Natural killer cell (primary cell): ENCODE measurements at regions not wholly inside any gene's neighbourhood (a gene's known extent, or its start where the extent isn't known, plus 50 kb on each side); places are given as distances from the start of the nearest gene placed in this dataset.

Experiments
- ATAC-seq, 3 donors: fragments of 150-1000 bp in 2 of 3; fragments of 200-7000 bp in 1 of 3; cut with Tn5 transposase; 1 replicate in 1 of 3; 2 replicates in 2 of 3; pipeline ENCODE4 v1.10.0; 2021; ENCODE audit warnings: mild to moderate bottlenecking in 2 of 3, moderate library complexity in 2 of 3
- DNase-seq, 2 donors: peaks; one replicate each; pipeline versions ENCODE4 v3.0.0 to v3.0.0-alpha.2; 2013 to 2021; ENCODE audit warnings: mixed read lengths in 1 of 2
- H3K27ac ChIP-seq: one replicate; pipeline ENCODE4 v1.5.1; 2013; ENCODE audit warnings: mild to moderate bottlenecking, low read length
- H3K27me3 ChIP-seq: one replicate; pipeline ENCODE4 v1.6.1; 2013; ENCODE audit warnings: low read length; ENCODE audit not compliant: control insufficient read depth, insufficient read depth
- H3K36me3 ChIP-seq: one replicate; pipeline ENCODE4 v1.6.1; 2013; ENCODE audit warnings: low read length; ENCODE audit not compliant: control insufficient read depth, insufficient read depth
- H3K4me1 ChIP-seq: one replicate; pipeline ENCODE4 v1.6.1; 2013; ENCODE audit warnings: low read length; ENCODE audit not compliant: control insufficient read depth, insufficient read depth
- H3K4me3 ChIP-seq: one replicate; pipeline ENCODE4 v1.5.1; 2013; ENCODE audit warnings: low read length
- H3K9me3 ChIP-seq: one replicate; pipeline ENCODE4 v1.6.1; 2013; ENCODE audit warnings: low read length; ENCODE audit not compliant: control insufficient read depth, insufficient read depth
- H3K27ac Mint-ChIP-seq, 2 donors: one replicate each; pipeline ENCODE4 v1.8.0; 2022; ENCODE audit warnings: mild to moderate bottlenecking in 2 of 2, mixed read lengths in 2 of 2, moderate library complexity in 1 of 2
- H3K27me3 Mint-ChIP-seq, 2 donors: one replicate each; pipeline ENCODE4 v1.8.0; 2022; ENCODE audit warnings: low read depth in 2 of 2, mixed read lengths in 2 of 2
- H3K36me3 Mint-ChIP-seq: one replicate; pipeline ENCODE4 v1.8.0; 2022; ENCODE audit warnings: mixed read lengths
- H3K4me1 Mint-ChIP-seq, 2 donors: one replicate each; pipeline ENCODE4 v1.8.0; 2022; ENCODE audit warnings: mixed read lengths in 2 of 2
- H3K4me3 Mint-ChIP-seq: one replicate; pipeline ENCODE4 v1.8.0; 2022; ENCODE audit warnings: mild to moderate bottlenecking, moderate library complexity, mixed read lengths
- H3K9me3 Mint-ChIP-seq, 2 donors: one replicate each; pipeline ENCODE4 v1.8.0; 2022; ENCODE audit warnings: mixed read lengths in 2 of 2
- CTCF ChIP-seq: fragments of 200-600 bp; IDR thresholded peaks from one replicate; pipeline ENCODE4 v1.8.0; 2022; ENCODE audit warnings: antibody characterized with exemption
- WGBS: methylation state at CpG from one replicate; pipeline ENCODE4 v1.1.7; 2013; ENCODE audit warnings: missing lambda C conversion rate; ENCODE audit not compliant: insufficient coverage; 5-methylcytosine and 5-hydroxymethylcytosine counted together
- intact Hi-C: fragments of 100-400 bp; cut with micrococcal nuclease; formaldehyde crosslinking; loops from one replicate; pipeline ENCODE4 v1.14.2; 2022

- H3K9me3 Mint-ChIP-seq = no peaks in the 10 kb centered on the region
- Histone ChIP-seq H3K4me1 (no peaks in the 10 kb centered on the region), H3K27ac (no peak overlapping the region), H3K9me3 (no peaks in the 10 kb centered on the region), H3K27me3 (peaks cover 2% of the 10 kb centered on the region), H3K4me3 (no peak overlapping the region), H3K36me3 (no peaks in the 10 kb centered on the region)
- no peak overlapping the region for H3K27ac Mint-ChIP-seq
- no peaks in the 10 kb centered on the region for H3K36me3 Mint-ChIP-seq
- no peak overlapping the region for H3K4me3 Mint-ChIP-seq
- no peak for TF ChIP-seq CTCF
- intact Hi-C loops = no loop called here
- DNase-seq (no peak), ATAC-seq (no peak)
- no peaks in the 10 kb centered on the region for H3K4me1 Mint-ChIP-seq
- WGBS = 83% methylated on average over 1 of the region's 3 CpGs
- peaks cover 35 to 69% of the 10 kb centered on the region in 2 donors for H3K27me3 Mint-ChIP-seq
Measured at GRCh38 chr15:91716536-91716935, 137.0 kb upstream of the SLCO3A1 start.

GRCh38 chr15:91717811-91718210 is 135.7 kb upstream of the SLCO3A1 start:
- Histone ChIP-seq H3K27me3 (peaks cover 2% of the 10 kb centered on the region), H3K4me3 (no peak overlapping the region), H3K27ac (no peak overlapping the region), H3K9me3 (no peaks in the 10 kb centered on the region), H3K4me1 (no peaks in the 10 kb centered on the region), H3K36me3 (no peaks in the 10 kb centered on the region)
- no peak for DNase-seq
- 88% methylated on average over 3 of the region's 3 CpGs for WGBS
- intact Hi-C loops = no loop called here
- no peaks in the 10 kb centered on the region for H3K36me3 Mint-ChIP-seq
- no peaks in the 10 kb centered on the region for H3K9me3 Mint-ChIP-seq
- peaks cover 32 to 74% of the 10 kb centered on the region in 2 donors for H3K27me3 Mint-ChIP-seq
- H3K4me3 Mint-ChIP-seq = no peak overlapping the region
- no peak for TF ChIP-seq CTCF
- ATAC-seq = no peak
- H3K4me1 Mint-ChIP-seq = no peaks in the 10 kb centered on the region
- H3K27ac Mint-ChIP-seq = no peak overlapping the region

- H3K9me3 Mint-ChIP-seq = no peaks in the 10 kb centered on the region
- no peak overlapping the region for H3K4me3 Mint-ChIP-seq
- intact Hi-C loops = no loop called here
- DNase-seq (no peak), ATAC-seq (no peak)
- no peak for TF ChIP-seq CTCF
- H3K4me1 ChIP-seq = no peaks in the 10 kb centered on the region
- no peaks in the 10 kb centered on the region for H3K36me3 ChIP-seq
- H3K4me3 ChIP-seq = no peak overlapping the region
- WGBS = 90% methylated on average over 6 of the region's 6 CpGs
- no peaks in the 10 kb centered on the region for H3K9me3 ChIP-seq
- peaks cover 18 to 64% of the 10 kb centered on the region in 2 donors for H3K27me3 Mint-ChIP-seq
- no peaks in the 10 kb centered on the region for H3K36me3 Mint-ChIP-seq
- no peaks in the 10 kb centered on the region for H3K4me1 Mint-ChIP-seq
- H3K27ac Mint-ChIP-seq = no peak overlapping the region
- no peak overlapping the region for H3K27ac ChIP-seq
- no peaks in the 10 kb centered on the region for H3K27me3 ChIP-seq
Measured at GRCh38 chr15:91723959-91724358, 129.5 kb upstream of the SLCO3A1 start.

GRCh38 chr15:91733661-91734060 is 119.8 kb upstream of the SLCO3A1 start:
- no peak overlapping the region for H3K27ac ChIP-seq
- Mint-ChIP-seq H3K27me3 (peaks cover 23 to 78% of the 10 kb centered on the region in 2 donors), H3K4me3 (no peak overlapping the region), H3K4me1 (no peaks in the 10 kb centered on the region), H3K9me3 (no peaks in the 10 kb centered on the region), H3K27ac (no peak overlapping the region), H3K36me3 (no peaks in the 10 kb centered on the region)
- no peak overlapping the region for H3K4me3 ChIP-seq
- H3K4me1 ChIP-seq = no peaks in the 10 kb centered on the region
- DNase-seq (no peak), ATAC-seq (no peak)
- WGBS = 94% methylated on average over 4 of the region's 6 CpGs
- no peak for TF ChIP-seq CTCF
- intact Hi-C loops = no loop called here
- no peaks in the 10 kb centered on the region for H3K36me3 ChIP-seq
- H3K27me3 ChIP-seq = no peaks in the 10 kb centered on the region
- H3K9me3 ChIP-seq = no peaks in the 10 kb centered on the region
